OCI-LY1 (cell line): ENCODE measurements at regions not wholly inside any gene's neighbourhood (a gene's known extent, or its start where the extent isn't known, plus 50 kb on each side); places are given as distances from the start of the nearest gene placed in this dataset.

Experiments
- CTCF ChIP-seq: fragments of 200-600 bp; sonication (generic), shearing (Covaris generic); IDR thresholded peaks from 2 replicates; pipeline ENCODE4 v1.5.1; 2017; ENCODE audit warnings: mild to moderate bottlenecking, antibody characterized with exemption, low read length, moderate library complexity, mixed read lengths
- EZH2 ChIP-seq: fragments of 200-600 bp; sonication (generic), shearing (Covaris generic); IDR thresholded peaks from 2 replicates; pipeline ENCODE4 v1.8.0; 2017; ENCODE audit warnings: borderline replicate concordance, mixed run types, mild to moderate bottlenecking, antibody characterized with exemption, low read length, moderate library complexity, mixed read lengths

GRCh38 chr2:103464831-103465230, 703.0 kb downstream of the TMEM182 start:
- TF ChIP-seq CTCF (no peak), EZH2 (no peak)
